Choroid plexus epithelial cell (primary cell): ENCODE measurements at regions not wholly inside any gene's neighbourhood (a gene's known extent, or its start where the extent isn't known, plus 50 kb on each side); places are given as distances from the start of the nearest gene placed in this dataset.
A peak's percentile ranks its signal among the peaks of the same experiment; 100 is the strongest.

ENCODE experiments used
- DNase-seq: peaks from one replicate; pipeline ENCODE4 v3.0.0-alpha.2; 2010; ENCODE audit warnings: low read depth
- H3K4me3 ChIP-seq: 2 replicates; pipeline ENCODE4 v1.5.1; 2011; ENCODE audit warnings: low read depth, mild to moderate bottlenecking, control low read depth, low read length, moderate library complexity
- CTCF ChIP-seq: conservative IDR thresholded peaks from 2 replicates; pipeline ENCODE4 v1.5.1; 2011; ENCODE audit warnings: low read depth, mild to moderate bottlenecking, control low read depth, inconsistent platforms, low read length, moderate library complexity

- no peak overlapping the region for H3K4me3 ChIP-seq
- TF ChIP-seq CTCF = no peak
- DNase-seq = no peak
Observed at GRCh38 chr12:112638420-112638819, 153.1 kb upstream of the RPH3A start.

- no peak for DNase-seq
- no peak overlapping the region for H3K4me3 ChIP-seq
- no peak for TF ChIP-seq CTCF
Observed at GRCh38 chr12:112645586-112645985, 146.0 kb upstream of the RPH3A start.

GRCh38 chr12:112656141-112656540 is 135.4 kb upstream of the RPH3A start:
- no peak overlapping the region for H3K4me3 ChIP-seq
- no peak for DNase-seq
- no peak for TF ChIP-seq CTCF

GRCh38 chr12:112664569-112664968 is 127.0 kb upstream of the RPH3A start:
- DNase-seq = peak; percentile 12
- TF ChIP-seq CTCF = no peak
- no peak overlapping the region for H3K4me3 ChIP-seq

GRCh38 chr12:112665958-112666357 is 125.6 kb upstream of the RPH3A start:
- DNase-seq = no peak
- TF ChIP-seq CTCF = no peak

GRCh38 chr12:112671564-112671963 is 120.0 kb upstream of the RPH3A start:
- no peak for TF ChIP-seq CTCF
- DNase-seq = no peak
- no peak overlapping the region for H3K4me3 ChIP-seq

More at GRCh38 chr12:112665958-112666357, 125.6 kb upstream of the RPH3A start:
- no peak overlapping the region for H3K4me3 ChIP-seq

- no peak for DNase-seq
- TF ChIP-seq CTCF = no peak
- no peak overlapping the region for H3K4me3 ChIP-seq
Observed at GRCh38 chr12:112674539-112674938, 117.0 kb upstream of the RPH3A start.
